H9 (cell line): ENCODE measurements at regions not wholly inside any gene's neighbourhood (a gene's known extent, or its start where the extent isn't known, plus 50 kb on each side); places are given as distances from the start of the nearest gene placed in this dataset.

Experiments used
- DNase-seq: peaks from one replicate; pipeline ENCODE4 v3.0.0-alpha.2; 2017
- H2AFZ ChIP-seq: one replicate; pipeline ENCODE4 v1.6.1; 2013; ENCODE audit warnings: mild to moderate bottlenecking, low read length, control low read depth, moderate library complexity
- H2AK5ac ChIP-seq: 2 replicates; pipeline ENCODE4 v1.6.1; 2013; ENCODE audit warnings: low read length, control low read depth, mixed read lengths; ENCODE audit not compliant: insufficient read length
- H2BK120ac ChIP-seq: one replicate; pipeline ENCODE4 v1.6.1; 2013; ENCODE audit warnings: low read depth, mild to moderate bottlenecking, low read length, control low read depth, inconsistent platforms; ENCODE audit not compliant: poor library complexity, severe bottlenecking
- H2BK12ac ChIP-seq: 2 replicates; pipeline ENCODE4 v1.6.1; 2013; ENCODE audit warnings: low read length, control low read depth, mixed read lengths, low read depth; ENCODE audit not compliant: insufficient read length
- H2BK15ac ChIP-seq: 2 replicates; pipeline ENCODE4 v1.6.1; 2013; ENCODE audit warnings: low read depth, low read length, control low read depth
- H2BK20ac ChIP-seq: one replicate; pipeline ENCODE4 v1.6.1; 2013; ENCODE audit warnings: low read depth, mild to moderate bottlenecking, low read length, control low read depth, inconsistent platforms; ENCODE audit not compliant: poor library complexity, severe bottlenecking
- H2BK5ac ChIP-seq: 2 replicates; pipeline ENCODE4 v1.6.1; 2013; ENCODE audit warnings: low read length, control low read depth, mixed read lengths; ENCODE audit not compliant: insufficient read length
- H3K14ac ChIP-seq: 2 replicates; pipeline ENCODE4 v1.6.1; 2013; ENCODE audit warnings: low read length, control low read depth; ENCODE audit not compliant: insufficient read depth
- H3K18ac ChIP-seq: 2 replicates; pipeline ENCODE4 v1.6.1; 2013; ENCODE audit warnings: low read depth, mild to moderate bottlenecking, mixed read lengths, low read length, control low read depth; ENCODE audit not compliant: insufficient read length
- H3K23ac ChIP-seq: 2 replicates; pipeline ENCODE4 v1.6.1; 2013; ENCODE audit warnings: low read length, control low read depth, mixed read lengths, low read depth; ENCODE audit not compliant: insufficient read length
- H3K23me2 ChIP-seq: 2 replicates; pipeline ENCODE4 v1.6.1; 2013; ENCODE audit warnings: low read depth, mild to moderate bottlenecking, mixed read lengths, low read length, control low read depth; ENCODE audit not compliant: insufficient read length, poor library complexity, severe bottlenecking
- H3K27ac ChIP-seq: 2 replicates; pipeline ENCODE4 v1.5.1; 2013; ENCODE audit warnings: low read length, control low read depth, mixed read lengths, low read depth; ENCODE audit not compliant: insufficient read length
- H3K27me3 ChIP-seq: 2 replicates; pipeline ENCODE4 v1.6.1; 2013; ENCODE audit warnings: low read length, control low read depth, inconsistent platforms; ENCODE audit not compliant: insufficient read depth
- H3K4ac ChIP-seq: 2 replicates; pipeline ENCODE4 v1.6.1; 2013; ENCODE audit warnings: low read depth, mild to moderate bottlenecking, control low read depth, inconsistent platforms, low read length, moderate library complexity
- H3K4me1 ChIP-seq: 2 replicates; pipeline ENCODE4 v1.6.1; 2013; ENCODE audit warnings: low read length, control low read depth, inconsistent platforms; ENCODE audit not compliant: insufficient read depth
- H3K4me2 ChIP-seq: 2 replicates; pipeline ENCODE4 v1.6.1; 2013; ENCODE audit warnings: low read length, control low read depth, mixed read lengths; ENCODE audit not compliant: insufficient read length, insufficient read depth
- H3K56ac ChIP-seq: 2 replicates; pipeline ENCODE4 v1.6.1; 2013; ENCODE audit warnings: low read depth, mild to moderate bottlenecking, mixed read lengths, low read length, control low read depth; ENCODE audit not compliant: insufficient read length
- H3K79me1 ChIP-seq: 2 replicates; pipeline ENCODE4 v1.6.1; 2013; ENCODE audit warnings: low read depth, mild to moderate bottlenecking, moderate library complexity, low read length, control low read depth, inconsistent platforms; ENCODE audit not compliant: insufficient read depth, poor library complexity, severe bottlenecking
- H3K79me2 ChIP-seq: 2 replicates; pipeline ENCODE4 v1.6.1; 2013; ENCODE audit warnings: low read length, control low read depth, inconsistent platforms; ENCODE audit not compliant: insufficient read depth
- H3K9ac ChIP-seq: 2 replicates; pipeline ENCODE4 v1.6.1; 2013; ENCODE audit warnings: low read length, control low read depth, mixed read lengths; ENCODE audit not compliant: insufficient read length; ENCODE audit errors: extremely low read depth
- H3K9me3 ChIP-seq: one replicate; pipeline ENCODE4 v1.6.1; 2013; ENCODE audit warnings: low read depth, low read length, inconsistent platforms; ENCODE audit not compliant: control insufficient read depth
- H3T11ph ChIP-seq: one replicate; pipeline ENCODE4 v1.6.1; 2013; ENCODE audit warnings: mild to moderate bottlenecking, low read length, control low read depth, inconsistent platforms
- H4K20me1 ChIP-seq: one replicate; pipeline ENCODE4 v1.6.1; 2013; ENCODE audit not compliant: control insufficient read depth, insufficient read length, insufficient read depth
- H4K5ac ChIP-seq: 2 replicates; pipeline ENCODE4 v1.6.1; 2013; ENCODE audit warnings: low read depth, mild to moderate bottlenecking, mixed read lengths, low read length, control low read depth; ENCODE audit not compliant: insufficient read length
- H4K8ac ChIP-seq: replicated peaks from 2 replicates; pipeline ENCODE4 v1.6.1; 2013; ENCODE audit warnings: low read length, control low read depth, mixed read lengths, low read depth; ENCODE audit not compliant: insufficient read length
- H4K91ac ChIP-seq: 2 replicates; pipeline ENCODE4 v1.6.1; 2013; ENCODE audit warnings: low read depth, mild to moderate bottlenecking, moderate library complexity, mixed read lengths, low read length, control low read depth; ENCODE audit not compliant: insufficient read length
- H3K27ac Mint-ChIP-seq, 3 experiments: 2 replicates in 2 of 3; 3 replicates in 1 of 3; pipeline ENCODE4 v1.8.0; 2020 to 2021; ENCODE audit warnings: mixed read lengths in 3 of 3, mild to moderate bottlenecking in 1 of 3, moderate library complexity in 1 of 3
- H3K27me3 Mint-ChIP-seq: 2 replicates; pipeline ENCODE4 v1.8.0; 2021; ENCODE audit warnings: low read depth, mild to moderate bottlenecking, moderate library complexity, mixed read lengths
- H3K36me3 Mint-ChIP-seq, 3 experiments: 2 replicates in 2 of 3; 3 replicates in 1 of 3; pipeline ENCODE4 v1.8.0; 2020 to 2021; ENCODE audit warnings: low read depth in 3 of 3, mixed read lengths in 3 of 3; ENCODE audit not compliant: insufficient read depth in 1 of 3
- H3K4me1 Mint-ChIP-seq, 2 experiments: 2 replicates each; pipeline ENCODE4 v1.8.0; 2020; ENCODE audit warnings: mixed read lengths in 2 of 2
- H3K4me3 Mint-ChIP-seq, 2 experiments: 2 replicates in 1 of 2; 3 replicates in 1 of 2; pipeline ENCODE4 v1.8.0; 2020 to 2021; ENCODE audit warnings: mild to moderate bottlenecking in 2 of 2, mixed read lengths in 2 of 2, moderate library complexity in 1 of 2
- H3K9me3 Mint-ChIP-seq, 2 experiments: 2 replicates in 1 of 2; 3 replicates in 1 of 2; pipeline ENCODE4 v1.8.0; 2020; ENCODE audit warnings: mild to moderate bottlenecking in 2 of 2, mixed read lengths in 2 of 2, moderate library complexity in 1 of 2
- WGBS: extraction: QIAGEN DNeasy Blood & Tissue Kit; methylation state at CpG from one replicate; pipeline ENCODE4 v1.1.7; 2013; ENCODE audit warnings: missing lambda C conversion rate, low lambda C conversion rate, mixed read lengths; ENCODE audit not compliant: insufficient read length; ENCODE audit errors: extremely low coverage; 5-methylcytosine and 5-hydroxymethylcytosine counted together
- TF ChIP-seq, protein P1 (sequence below): fragments of 200-600 bp; sonication (generic); conservative IDR thresholded peaks from 3 replicates; pipeline ENCODE4 v1.8.0; 2021; ENCODE audit warnings: antibody characterized with exemption, mild to moderate bottlenecking

DNA sequence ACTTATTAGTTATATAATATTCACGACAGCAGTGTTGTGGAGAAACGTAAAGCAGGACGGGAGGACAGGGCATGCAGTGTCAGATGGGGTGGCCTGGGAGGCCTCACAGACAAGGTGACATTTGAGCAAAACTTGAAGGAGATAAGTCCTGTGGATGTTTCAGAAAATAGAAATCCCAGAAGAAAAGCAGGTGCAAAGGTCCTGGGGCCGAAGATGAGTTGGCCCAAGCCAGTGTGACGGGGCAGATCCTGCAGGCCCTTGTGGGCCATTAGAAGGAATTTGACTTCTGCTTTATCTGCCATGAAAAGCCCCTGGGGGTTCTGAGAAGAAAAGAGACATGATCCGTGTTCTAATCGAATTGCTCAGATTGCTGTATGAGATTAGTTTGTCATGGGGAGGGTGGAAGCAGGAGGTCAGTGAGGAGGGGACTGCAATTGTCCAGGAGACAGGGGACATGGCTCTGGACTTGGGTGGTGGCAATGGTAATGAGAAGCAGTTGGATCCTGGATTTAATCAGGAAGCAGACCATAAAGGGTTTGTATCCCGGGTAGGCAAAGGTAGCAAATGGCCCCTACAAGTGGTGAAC lies 437.4 kb upstream of the SULF2 start:
- no peaks in the 10 kb centered on the region for H3K79me2 ChIP-seq
- H3K4me1 ChIP-seq: no peaks in the 10 kb centered on the region
- H2BK12ac ChIP-seq: no peak overlapping the region
- H3K9ac ChIP-seq: no peak overlapping the region
- H3K14ac ChIP-seq: no peak overlapping the region
- no peak overlapping the region for H3K27ac ChIP-seq
- H3K23ac ChIP-seq: no peak overlapping the region
- no peak overlapping the region for H4K8ac ChIP-seq
- H3K79me1 ChIP-seq: no peaks in the 10 kb centered on the region
- no peaks in the 10 kb centered on the region for H3K23me2 ChIP-seq
- H3K27me3 ChIP-seq: no peaks in the 10 kb centered on the region
- H3K4me2 ChIP-seq: no peak overlapping the region
- H3K4me3 Mint-ChIP-seq: no peak overlapping the region
- no peak overlapping the region for H3T11ph ChIP-seq
- no peaks in the 10 kb centered on the region for H3K27me3 Mint-ChIP-seq
- H3K4ac ChIP-seq: no peak overlapping the region
- no CpG with 5 or more reads among the region's 8 CpGs for WGBS
- H2BK20ac ChIP-seq: no peak overlapping the region
- H3K9me3 ChIP-seq: no peaks in the 10 kb centered on the region
- H2BK15ac ChIP-seq: no peak overlapping the region
- H3K4me1 Mint-ChIP-seq: no peaks in the 10 kb centered on the region
- no peak overlapping the region for H3K56ac ChIP-seq
- no peak for DNase-seq
- H2AFZ ChIP-seq: no peak overlapping the region
- no peak overlapping the region for H2BK5ac ChIP-seq
- H3K36me3 Mint-ChIP-seq: peaks cover 0 to 4% (median 0%) of the 10 kb centered on the region in 3 experiments; a peak in 1 of 7 replicates
- no peaks in the 10 kb centered on the region for H4K20me1 ChIP-seq
- TF ChIP-seq, protein P1, sequence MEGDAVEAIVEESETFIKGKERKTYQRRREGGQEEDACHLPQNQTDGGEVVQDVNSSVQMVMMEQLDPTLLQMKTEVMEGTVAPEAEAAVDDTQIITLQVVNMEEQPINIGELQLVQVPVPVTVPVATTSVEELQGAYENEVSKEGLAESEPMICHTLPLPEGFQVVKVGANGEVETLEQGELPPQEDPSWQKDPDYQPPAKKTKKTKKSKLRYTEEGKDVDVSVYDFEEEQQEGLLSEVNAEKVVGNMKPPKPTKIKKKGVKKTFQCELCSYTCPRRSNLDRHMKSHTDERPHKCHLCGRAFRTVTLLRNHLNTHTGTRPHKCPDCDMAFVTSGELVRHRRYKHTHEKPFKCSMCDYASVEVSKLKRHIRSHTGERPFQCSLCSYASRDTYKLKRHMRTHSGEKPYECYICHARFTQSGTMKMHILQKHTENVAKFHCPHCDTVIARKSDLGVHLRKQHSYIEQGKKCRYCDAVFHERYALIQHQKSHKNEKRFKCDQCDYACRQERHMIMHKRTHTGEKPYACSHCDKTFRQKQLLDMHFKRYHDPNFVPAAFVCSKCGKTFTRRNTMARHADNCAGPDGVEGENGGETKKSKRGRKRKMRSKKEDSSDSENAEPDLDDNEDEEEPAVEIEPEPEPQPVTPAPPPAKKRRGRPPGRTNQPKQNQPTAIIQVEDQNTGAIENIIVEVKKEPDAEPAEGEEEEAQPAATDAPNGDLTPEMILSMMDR: no peak
- H4K91ac ChIP-seq: no peak overlapping the region
- no peak overlapping the region for H2AK5ac ChIP-seq
- no peak overlapping the region for H4K5ac ChIP-seq
- H2BK120ac ChIP-seq: no peak overlapping the region
- no peak overlapping the region for H3K27ac Mint-ChIP-seq
- H3K9me3 Mint-ChIP-seq: no peaks in the 10 kb centered on the region; a peak in 3 of 5 replicates
- H3K18ac ChIP-seq: no peak overlapping the region
